ENCODE measurements at regions not wholly inside any gene's neighbourhood (a gene's known extent, or its start where the extent isn't known, plus 50 kb on each side); places are given as distances from the start of the nearest gene placed in this dataset.

- Mint-ChIP-seq H3K4me1 (peaks cover 18% of the 10 kb centered on the region), H3K27ac (ENCODE audit: unreplicated experiment) (no peak overlapping the region), H3K36me3 (ENCODE audit: low read depth) (no peaks in the 10 kb centered on the region), H3K27me3 (ENCODE audit: low read depth) (no peaks in the 10 kb centered on the region), H3K4me3 (no peak overlapping the region), H3K9me3 (no peaks in the 10 kb centered on the region)
- no peak for DNase-seq (ENCODE audit: low read depth, low spot score)
- TF ChIP-seq CTCF (conservative IDR thresholded peaks at IDR 0.05) = no peak
Observed at GRCh38 chr14:61988240-61988639, 226.0 kb downstream of the SNAPC1 start.

GRCh38 chr14:61992139-61992538, 229.9 kb downstream of the SNAPC1 start:
- Mint-ChIP-seq H3K4me3 (peak overlapping the region; percentile 1), H3K4me1 (peaks cover 18% of the 10 kb centered on the region), H3K36me3 (ENCODE audit: low read depth) (no peaks in the 10 kb centered on the region), H3K9me3 (no peaks in the 10 kb centered on the region), H3K27ac (ENCODE audit: unreplicated experiment) (no peak overlapping the region), H3K27me3 (ENCODE audit: low read depth) (no peaks in the 10 kb centered on the region)
- no peak for DNase-seq (ENCODE audit: low read depth, low spot score)
- no peak for TF ChIP-seq CTCF (conservative IDR thresholded peaks at IDR 0.05)

- H3K4me1 Mint-ChIP-seq = peaks cover 18% of the 10 kb centered on the region
- H3K4me3 Mint-ChIP-seq = no peak overlapping the region
- DNase-seq (ENCODE audit: low read depth, low spot score) = no peak
- H3K27me3 Mint-ChIP-seq (ENCODE audit: low read depth) = no peaks in the 10 kb centered on the region
- no peaks in the 10 kb centered on the region for H3K9me3 Mint-ChIP-seq
- H3K27ac Mint-ChIP-seq (ENCODE audit: unreplicated experiment) = no peak overlapping the region
- no peak for TF ChIP-seq CTCF (conservative IDR thresholded peaks at IDR 0.05)
- H3K36me3 Mint-ChIP-seq (ENCODE audit: low read depth) = no peaks in the 10 kb centered on the region
Observed at GRCh38 chr14:61992926-61993325, 230.7 kb downstream of the SNAPC1 start.

- TF ChIP-seq CTCF (conservative IDR thresholded peaks at IDR 0.05) = no peak
- Mint-ChIP-seq H3K4me1 (peaks cover 18% of the 10 kb centered on the region), H3K27ac (ENCODE audit: unreplicated experiment) (no peak overlapping the region), H3K9me3 (no peaks in the 10 kb centered on the region), H3K27me3 (ENCODE audit: low read depth) (no peaks in the 10 kb centered on the region), H3K4me3 (no peak overlapping the region), H3K36me3 (ENCODE audit: low read depth) (no peaks in the 10 kb centered on the region)
- DNase-seq (ENCODE audit: low read depth, low spot score) = no peak
Observed at GRCh38 chr14:61994589-61994988, 232.4 kb downstream of the SNAPC1 start.

- no peak for DNase-seq (ENCODE audit: low read depth, low spot score)
- no peaks in the 10 kb centered on the region for H3K27me3 Mint-ChIP-seq (ENCODE audit: low read depth)
- H3K36me3 Mint-ChIP-seq (ENCODE audit: low read depth) = peaks cover 2% of the 10 kb centered on the region
- no peak overlapping the region for H3K27ac Mint-ChIP-seq (ENCODE audit: unreplicated experiment)
- H3K4me1 Mint-ChIP-seq = peaks cover 10% of the 10 kb centered on the region
- no peak overlapping the region for H3K4me3 Mint-ChIP-seq
- H3K9me3 Mint-ChIP-seq = peaks cover 2% of the 10 kb centered on the region
- no peak for TF ChIP-seq CTCF (conservative IDR thresholded peaks at IDR 0.05)
Observed at GRCh38 chr14:61996753-61997152, 234.5 kb downstream of the SNAPC1 start.

GRCh38 chr14:61997161-61997560, 234.9 kb downstream of the SNAPC1 start:
- no peak for DNase-seq (ENCODE audit: low read depth, low spot score)
- H3K4me1 Mint-ChIP-seq = peaks cover 6% of the 10 kb centered on the region
- H3K36me3 Mint-ChIP-seq (ENCODE audit: low read depth) = peaks cover 4% of the 10 kb centered on the region
- H3K27me3 Mint-ChIP-seq (ENCODE audit: low read depth) = no peaks in the 10 kb centered on the region
- H3K27ac Mint-ChIP-seq (ENCODE audit: unreplicated experiment) = no peak overlapping the region
- TF ChIP-seq CTCF (conservative IDR thresholded peaks at IDR 0.05) = no peak
- H3K9me3 Mint-ChIP-seq = peaks cover 6% of the 10 kb centered on the region
- no peak overlapping the region for H3K4me3 Mint-ChIP-seq

Measured in neural crest cell (in vitro differentiated cells).